ENCODE measurements at regions not wholly inside any gene's neighbourhood (a gene's known extent, or its start where the extent isn't known, plus 50 kb on each side); places are given as distances from the start of the nearest gene placed in this dataset.

DNA sequence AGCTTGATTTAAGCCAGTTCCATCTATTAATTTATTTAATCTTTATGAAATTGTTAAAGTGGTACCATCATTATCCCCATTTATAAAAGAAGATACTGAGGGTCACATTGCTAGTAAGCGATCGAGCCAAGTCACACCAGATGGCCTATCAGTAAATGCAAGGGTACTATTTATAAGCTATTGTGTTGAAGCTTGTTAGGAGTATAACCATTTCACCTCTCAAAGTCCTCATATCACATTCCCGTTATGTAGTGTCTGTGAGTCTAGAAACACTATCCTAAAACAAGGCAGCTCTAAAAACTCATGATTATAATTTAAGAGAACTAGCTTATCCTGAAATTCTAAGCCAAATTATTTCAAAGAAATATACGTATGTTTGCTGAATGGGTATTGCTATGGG is 1161.8 kb downstream of the EFNA5 start:
- no peak overlapping the region for H3K27ac Mint-ChIP-seq (ENCODE audit: unreplicated experiment)

DNA sequence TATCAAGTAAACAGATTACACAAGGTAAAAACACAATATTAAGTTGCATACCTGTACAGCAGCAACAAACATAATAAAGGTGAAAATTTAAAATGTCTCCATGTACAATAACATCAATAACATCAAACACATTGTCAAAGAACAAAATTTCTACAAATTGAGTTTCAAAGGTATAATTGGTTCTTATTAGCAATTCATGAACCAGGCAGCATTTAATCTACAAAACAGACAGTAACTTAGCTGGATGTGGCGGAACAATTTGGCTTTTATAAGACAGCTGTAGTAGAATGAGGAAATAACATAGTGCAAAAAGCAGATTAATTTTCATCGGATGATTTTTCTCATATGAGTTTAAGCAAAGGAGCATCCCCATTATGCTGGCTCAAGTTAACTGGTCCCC is 1176.8 kb downstream of the EFNA5 start:
- Histone ChIP-seq H3K27ac (ENCODE audit: low read depth, low read length) (no peak overlapping the region), H2AFZ (ENCODE audit: low read depth, low read length) (no peak overlapping the region), H3K79me2 (ENCODE audit: insufficient read depth, low read length) (no peaks in the 10 kb centered on the region), H3K36me3 (ENCODE audit: insufficient read depth, low read length) (no peaks in the 10 kb centered on the region), H3K4me1 (ENCODE audit: insufficient read depth, low read length) (no peaks in the 10 kb centered on the region), H3K9me3 (ENCODE audit: insufficient read depth, low read depth, low read length) (no peaks in the 10 kb centered on the region), H3K4me3 (ENCODE audit: insufficient read depth, low read depth, low read length) (no peak overlapping the region), H3K9ac (ENCODE audit: low read length) (no peak overlapping the region), H3K4me2 (ENCODE audit: low read length) (no peak overlapping the region), H4K20me1 (ENCODE audit: insufficient read depth, low read length) (no peaks in the 10 kb centered on the region), H3K27me3 (ENCODE audit: insufficient read depth, low read length) (no peaks in the 10 kb centered on the region)
- Mint-ChIP-seq H3K27ac (ENCODE audit: unreplicated experiment) (no peak overlapping the region), H3K4me3 (ENCODE audit: unreplicated experiment) (no peak overlapping the region), H3K27me3 (ENCODE audit: low read depth, unreplicated experiment) (no peaks in the 10 kb centered on the region), H3K9me3 (ENCODE audit: unreplicated experiment) (no peaks in the 10 kb centered on the region), H3K36me3 (ENCODE audit: low read depth, unreplicated experiment) (no peaks in the 10 kb centered on the region), H3K4me1 (ENCODE audit: low read depth, unreplicated experiment) (no peaks in the 10 kb centered on the region)
- TF ChIP-seq, protein P1, sequence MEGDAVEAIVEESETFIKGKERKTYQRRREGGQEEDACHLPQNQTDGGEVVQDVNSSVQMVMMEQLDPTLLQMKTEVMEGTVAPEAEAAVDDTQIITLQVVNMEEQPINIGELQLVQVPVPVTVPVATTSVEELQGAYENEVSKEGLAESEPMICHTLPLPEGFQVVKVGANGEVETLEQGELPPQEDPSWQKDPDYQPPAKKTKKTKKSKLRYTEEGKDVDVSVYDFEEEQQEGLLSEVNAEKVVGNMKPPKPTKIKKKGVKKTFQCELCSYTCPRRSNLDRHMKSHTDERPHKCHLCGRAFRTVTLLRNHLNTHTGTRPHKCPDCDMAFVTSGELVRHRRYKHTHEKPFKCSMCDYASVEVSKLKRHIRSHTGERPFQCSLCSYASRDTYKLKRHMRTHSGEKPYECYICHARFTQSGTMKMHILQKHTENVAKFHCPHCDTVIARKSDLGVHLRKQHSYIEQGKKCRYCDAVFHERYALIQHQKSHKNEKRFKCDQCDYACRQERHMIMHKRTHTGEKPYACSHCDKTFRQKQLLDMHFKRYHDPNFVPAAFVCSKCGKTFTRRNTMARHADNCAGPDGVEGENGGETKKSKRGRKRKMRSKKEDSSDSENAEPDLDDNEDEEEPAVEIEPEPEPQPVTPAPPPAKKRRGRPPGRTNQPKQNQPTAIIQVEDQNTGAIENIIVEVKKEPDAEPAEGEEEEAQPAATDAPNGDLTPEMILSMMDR (IDR thresholded peaks at IDR 0.05; ENCODE audit: insufficient read depth, low read depth, low read length) = no peak
- TF ChIP-seq EZH2 (IDR thresholded peaks at IDR 0.05; ENCODE audit: insufficient read depth, low read length) = no peak
- FAIRE-seq (no peak), DNase-seq (ENCODE audit: low read depth) (no peak)

More for the DNA sequence above, 1161.8 kb downstream of the EFNA5 start:
- no peaks in the 10 kb centered on the region for H3K9me3 ChIP-seq (ENCODE audit: insufficient read depth, low read depth, low read length)
- no peaks in the 10 kb centered on the region for H3K4me1 ChIP-seq (ENCODE audit: insufficient read depth, low read length)
- no peak overlapping the region for H3K27ac ChIP-seq (ENCODE audit: low read depth, low read length)
- FAIRE-seq (no peak), DNase-seq (ENCODE audit: low read depth) (no peak)
- H4K20me1 ChIP-seq (ENCODE audit: insufficient read depth, low read length) = no peaks in the 10 kb centered on the region
- no peaks in the 10 kb centered on the region for H3K27me3 Mint-ChIP-seq (ENCODE audit: low read depth, unreplicated experiment)
- no peak overlapping the region for H2AFZ ChIP-seq (ENCODE audit: low read depth, low read length)
- H3K36me3 Mint-ChIP-seq (ENCODE audit: low read depth, unreplicated experiment) = no peaks in the 10 kb centered on the region
- no peaks in the 10 kb centered on the region for H3K27me3 ChIP-seq (ENCODE audit: insufficient read depth, low read length)
- H3K4me3 Mint-ChIP-seq (ENCODE audit: unreplicated experiment) = no peak overlapping the region
- TF ChIP-seq, protein P1 (IDR thresholded peaks at IDR 0.05; ENCODE audit: insufficient read depth, low read depth, low read length) = no peak
- no peak for TF ChIP-seq EZH2 (IDR thresholded peaks at IDR 0.05; ENCODE audit: insufficient read depth, low read length)
- no peaks in the 10 kb centered on the region for H3K36me3 ChIP-seq (ENCODE audit: insufficient read depth, low read length)
- no peak overlapping the region for H3K9ac ChIP-seq (ENCODE audit: low read length)
- no peaks in the 10 kb centered on the region for H3K9me3 Mint-ChIP-seq (ENCODE audit: unreplicated experiment)
- no peak overlapping the region for H3K4me3 ChIP-seq (ENCODE audit: insufficient read depth, low read depth, low read length)
- H3K79me2 ChIP-seq (ENCODE audit: insufficient read depth, low read length) = no peaks in the 10 kb centered on the region
- H3K4me1 Mint-ChIP-seq (ENCODE audit: low read depth, unreplicated experiment) = no peaks in the 10 kb centered on the region
- H3K4me2 ChIP-seq (ENCODE audit: low read length) = no peak overlapping the region

- Mint-ChIP-seq H3K4me3 (ENCODE audit: unreplicated experiment) (no peak overlapping the region), H3K9me3 (ENCODE audit: unreplicated experiment) (no peaks in the 10 kb centered on the region), H3K36me3 (ENCODE audit: low read depth, unreplicated experiment) (no peaks in the 10 kb centered on the region), H3K4me1 (ENCODE audit: low read depth, unreplicated experiment) (no peaks in the 10 kb centered on the region), H3K27me3 (ENCODE audit: low read depth, unreplicated experiment) (no peaks in the 10 kb centered on the region), H3K27ac (ENCODE audit: unreplicated experiment) (no peak overlapping the region)
- Histone ChIP-seq H3K36me3 (ENCODE audit: insufficient read depth, low read length) (no peaks in the 10 kb centered on the region), H2AFZ (ENCODE audit: low read depth, low read length) (no peak overlapping the region), H3K79me2 (ENCODE audit: insufficient read depth, low read length) (no peaks in the 10 kb centered on the region), H3K4me2 (ENCODE audit: low read length) (no peak overlapping the region), H3K4me3 (ENCODE audit: insufficient read depth, low read depth, low read length) (no peak overlapping the region), H4K20me1 (ENCODE audit: insufficient read depth, low read length) (no peaks in the 10 kb centered on the region), H3K9me3 (ENCODE audit: insufficient read depth, low read depth, low read length) (no peaks in the 10 kb centered on the region), H3K27me3 (ENCODE audit: insufficient read depth, low read length) (no peaks in the 10 kb centered on the region), H3K4me1 (ENCODE audit: insufficient read depth, low read length) (no peaks in the 10 kb centered on the region), H3K27ac (ENCODE audit: low read depth, low read length) (no peak overlapping the region), H3K9ac (ENCODE audit: low read length) (no peak overlapping the region)
- TF ChIP-seq EZH2 (IDR thresholded peaks at IDR 0.05; ENCODE audit: insufficient read depth, low read length) = no peak
- TF ChIP-seq, protein P1 (IDR thresholded peaks at IDR 0.05; ENCODE audit: insufficient read depth, low read depth, low read length) = no peak
- FAIRE-seq (no peak), DNase-seq (ENCODE audit: low read depth) (peak; percentile 22)
Measured at GRCh38 chr5:106489004-106489403, 1181.7 kb downstream of the EFNA5 start.

Measured in astrocyte (in vitro differentiated cells and primary cell).